ENCODE measurements at regions not wholly inside any gene's neighbourhood (a gene's known extent, or its start where the extent isn't known, plus 50 kb on each side); places are given as distances from the start of the nearest gene placed in this dataset.

DNA sequence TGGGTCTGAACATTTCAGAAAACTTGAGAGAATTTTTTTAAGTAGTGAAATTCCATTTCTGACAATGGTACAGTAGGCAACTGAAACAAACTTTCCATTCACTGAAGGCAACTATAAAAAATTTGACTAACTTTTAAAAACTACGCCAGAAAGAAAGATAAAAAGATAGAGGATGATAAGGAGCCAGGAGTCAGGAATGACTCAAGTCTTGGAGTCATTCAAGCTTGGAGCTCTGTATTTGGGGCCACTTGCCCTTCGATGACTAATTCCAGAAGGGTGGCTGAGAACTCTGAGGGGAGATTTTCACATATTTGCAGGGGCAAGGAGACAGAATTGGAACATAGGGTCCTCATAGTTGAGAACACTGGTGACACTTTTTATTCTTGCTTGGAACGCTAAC lies 1083.2 kb upstream of the CNTN5 start:
- Histone ChIP-seq H3K9me3 (no peaks in the 10 kb centered on the region), H3K4me2 (no peak overlapping the region), H3K27me3 (ENCODE audit: insufficient read depth) (no peaks in the 10 kb centered on the region), H2AFZ (ENCODE audit: low read depth) (peak overlapping the region; percentile 73; the same call in 1 of the 2 replicates), H3K36me3 (replicated peaks in 1 of 2; ENCODE audit: control insufficient read depth in 1 of 2, insufficient read depth in 2 of 2, low read length in 1 of 2) (no peaks in the 10 kb centered on the region), H3K27ac (ENCODE audit: low read depth in 2 of 2, low read length in 1 of 2) (peak overlapping the region in 1 of 2 experiments; percentile 75; a peak in 2 of 4 replicates), H3K4me1 (ENCODE audit: control insufficient read depth in 1 of 2, insufficient read depth in 2 of 2, low read depth in 1 of 2, low read length in 1 of 2) (peaks cover 0 to 6% of the 10 kb centered on the region in 2 experiments; a peak in 1 of 4 replicates), H3K79me2 (ENCODE audit: insufficient read depth) (no peaks in the 10 kb centered on the region), H3F3A (replicated peaks; ENCODE audit: insufficient read depth) (peaks cover 10% of the 10 kb centered on the region), H3K4me3 (ENCODE audit: low read depth in 2 of 2, low read length in 1 of 2) (no peak overlapping the region), H3K9ac (no peak overlapping the region), H4K20me1 (ENCODE audit: insufficient read depth) (no peaks in the 10 kb centered on the region), H3K9me2 (no peaks in the 10 kb centered on the region)
- CTCF ChIA-PET: no interaction called here
- TF ChIP-seq, protein P1, sequence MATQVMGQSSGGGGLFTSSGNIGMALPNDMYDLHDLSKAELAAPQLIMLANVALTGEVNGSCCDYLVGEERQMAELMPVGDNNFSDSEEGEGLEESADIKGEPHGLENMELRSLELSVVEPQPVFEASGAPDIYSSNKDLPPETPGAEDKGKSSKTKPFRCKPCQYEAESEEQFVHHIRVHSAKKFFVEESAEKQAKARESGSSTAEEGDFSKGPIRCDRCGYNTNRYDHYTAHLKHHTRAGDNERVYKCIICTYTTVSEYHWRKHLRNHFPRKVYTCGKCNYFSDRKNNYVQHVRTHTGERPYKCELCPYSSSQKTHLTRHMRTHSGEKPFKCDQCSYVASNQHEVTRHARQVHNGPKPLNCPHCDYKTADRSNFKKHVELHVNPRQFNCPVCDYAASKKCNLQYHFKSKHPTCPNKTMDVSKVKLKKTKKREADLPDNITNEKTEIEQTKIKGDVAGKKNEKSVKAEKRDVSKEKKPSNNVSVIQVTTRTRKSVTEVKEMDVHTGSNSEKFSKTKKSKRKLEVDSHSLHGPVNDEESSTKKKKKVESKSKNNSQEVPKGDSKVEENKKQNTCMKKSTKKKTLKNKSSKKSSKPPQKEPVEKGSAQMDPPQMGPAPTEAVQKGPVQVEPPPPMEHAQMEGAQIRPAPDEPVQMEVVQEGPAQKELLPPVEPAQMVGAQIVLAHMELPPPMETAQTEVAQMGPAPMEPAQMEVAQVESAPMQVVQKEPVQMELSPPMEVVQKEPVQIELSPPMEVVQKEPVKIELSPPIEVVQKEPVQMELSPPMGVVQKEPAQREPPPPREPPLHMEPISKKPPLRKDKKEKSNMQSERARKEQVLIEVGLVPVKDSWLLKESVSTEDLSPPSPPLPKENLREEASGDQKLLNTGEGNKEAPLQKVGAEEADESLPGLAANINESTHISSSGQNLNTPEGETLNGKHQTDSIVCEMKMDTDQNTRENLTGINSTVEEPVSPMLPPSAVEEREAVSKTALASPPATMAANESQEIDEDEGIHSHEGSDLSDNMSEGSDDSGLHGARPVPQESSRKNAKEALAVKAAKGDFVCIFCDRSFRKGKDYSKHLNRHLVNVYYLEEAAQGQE (IDR thresholded peaks at IDR 0.05; ENCODE audit: low read depth, low read length): no peak
- TF ChIP-seq JUND (IDR thresholded peaks at IDR 0.05) (peak; percentile 78), NFIC (IDR thresholded peaks at IDR 0.05; ENCODE audit: borderline replicate concordance) (peak; percentile 51; the same call in 1 of the 2 replicates), TCF12 (IDR thresholded peaks at IDR 0.05) (peak; percentile 64), EP300 (IDR thresholded peaks at IDR 0.05; ENCODE audit: borderline replicate concordance in 1 of 2, low read depth in 1 of 2, low read length in 1 of 2) (peak in 1 of 2 experiments; percentile 73; a peak in 2 of 4 replicates), ZBTB33 (IDR thresholded peaks at IDR 0.05; ENCODE audit: borderline replicate concordance, low read depth) (0 out of 2 replicates have a peak, but pooled peaks have one; percentile 21), RXRA (IDR thresholded peaks at IDR 0.05; ENCODE audit: borderline replicate concordance, low read depth) (peak; percentile 21; the same call in 1 of the 2 replicates), FOSL2 (IDR thresholded peaks at IDR 0.05; ENCODE audit: borderline replicate concordance, low read depth) (peak; percentile 85), TEAD4 (IDR thresholded peaks at IDR 0.05; ENCODE audit: borderline replicate concordance, insufficient read depth) (peak; percentile 56; the same call in 1 of the 2 replicates)
- TF ChIP-seq, protein P2, sequence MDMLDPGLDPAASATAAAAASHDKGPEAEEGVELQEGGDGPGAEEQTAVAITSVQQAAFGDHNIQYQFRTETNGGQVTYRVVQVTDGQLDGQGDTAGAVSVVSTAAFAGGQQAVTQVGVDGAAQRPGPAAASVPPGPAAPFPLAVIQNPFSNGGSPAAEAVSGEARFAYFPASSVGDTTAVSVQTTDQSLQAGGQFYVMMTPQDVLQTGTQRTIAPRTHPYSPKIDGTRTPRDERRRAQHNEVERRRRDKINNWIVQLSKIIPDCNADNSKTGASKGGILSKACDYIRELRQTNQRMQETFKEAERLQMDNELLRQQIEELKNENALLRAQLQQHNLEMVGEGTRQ (IDR thresholded peaks at IDR 0.05; ENCODE audit: borderline replicate concordance, low read depth, low read length): no peak
- TF ChIP-seq, protein P3, sequence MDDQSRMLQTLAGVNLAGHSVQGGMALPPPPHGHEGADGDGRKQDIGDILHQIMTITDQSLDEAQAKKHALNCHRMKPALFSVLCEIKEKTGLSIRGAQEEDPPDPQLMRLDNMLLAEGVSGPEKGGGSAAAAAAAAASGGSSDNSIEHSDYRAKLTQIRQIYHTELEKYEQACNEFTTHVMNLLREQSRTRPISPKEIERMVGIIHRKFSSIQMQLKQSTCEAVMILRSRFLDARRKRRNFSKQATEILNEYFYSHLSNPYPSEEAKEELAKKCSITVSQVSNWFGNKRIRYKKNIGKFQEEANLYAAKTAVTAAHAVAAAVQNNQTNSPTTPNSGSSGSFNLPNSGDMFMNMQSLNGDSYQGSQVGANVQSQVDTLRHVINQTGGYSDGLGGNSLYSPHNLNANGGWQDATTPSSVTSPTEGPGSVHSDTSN (IDR thresholded peaks at IDR 0.05): peak; percentile 31; the same call in 1 of the 2 replicates
- WGBS (ENCODE audit: low lambda C conversion rate): 36% methylated on average over 3 of the region's 3 CpGs
- DNase-seq: no peak
- POLR2A ChIA-PET: no interaction called here

All from SK-N-SH (cell line).